OCI-LY3 (cell line): ENCODE measurements at regions not wholly inside any gene's neighbourhood (a gene's known extent, or its start where the extent isn't known, plus 50 kb on each side); places are given as distances from the start of the nearest gene placed in this dataset.

Source experiments
- CTCF ChIP-seq: fragments of 200-600, 300-600 bp; sonication (generic); IDR thresholded peaks from 2 replicates; pipeline ENCODE4 v1.5.1; 2014; ENCODE audit warnings: antibody characterized with exemption, low read length, low read depth
- EZH2phosphoT487 ChIP-seq: fragments of 200-600 bp; shearing (Covaris generic); IDR thresholded peaks from 2 replicates; pipeline ENCODE4 v1.6.1; 2018; ENCODE audit warnings: antibody characterized with exemption, mixed run types, low read depth

- TF ChIP-seq EZH2phosphoT487, result no peak
- no peak for TF ChIP-seq CTCF
Observed at GRCh38 chr2:7943446-7943845, 738.4 kb upstream of the ID2 start.
